IPS-11a (cell line): ENCODE measurements at regions not wholly inside any gene's neighbourhood (a gene's known extent, or its start where the extent isn't known, plus 50 kb on each side); places are given as distances from the start of the nearest gene placed in this dataset.
"Not testable (repeated sequence)": the region's sequence is repeated elsewhere in the genome, so short reads cannot be mapped to it uniquely, and the experiment has no call there.

Experiments
- H3K4me3 ChIP-seq: one replicate; pipeline ENCODE4 v1.5.1; 2013; ENCODE audit warnings: low read depth, low read length, control low read depth

DNA sequence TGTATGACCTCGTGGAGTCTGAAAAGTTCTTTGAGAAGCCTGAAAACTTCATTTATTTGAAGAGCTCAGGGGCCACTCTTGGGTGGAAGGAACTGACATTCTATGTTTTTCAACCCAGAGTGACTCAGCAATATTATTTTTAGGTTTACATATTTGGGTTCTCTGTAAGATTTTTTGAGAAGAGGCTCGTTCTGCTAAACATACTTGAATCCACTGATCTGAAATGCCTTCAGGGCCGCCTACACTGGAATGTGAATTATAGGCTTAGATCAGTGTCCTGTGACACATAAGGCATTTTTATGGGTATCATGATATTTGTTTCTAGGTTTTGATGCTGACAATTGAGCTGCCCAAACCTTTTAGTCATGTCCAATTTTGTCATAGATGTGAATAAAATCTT, 86.2 kb downstream of the PSAT1 start:
- no peak overlapping the region for H3K4me3 ChIP-seq

DNA sequence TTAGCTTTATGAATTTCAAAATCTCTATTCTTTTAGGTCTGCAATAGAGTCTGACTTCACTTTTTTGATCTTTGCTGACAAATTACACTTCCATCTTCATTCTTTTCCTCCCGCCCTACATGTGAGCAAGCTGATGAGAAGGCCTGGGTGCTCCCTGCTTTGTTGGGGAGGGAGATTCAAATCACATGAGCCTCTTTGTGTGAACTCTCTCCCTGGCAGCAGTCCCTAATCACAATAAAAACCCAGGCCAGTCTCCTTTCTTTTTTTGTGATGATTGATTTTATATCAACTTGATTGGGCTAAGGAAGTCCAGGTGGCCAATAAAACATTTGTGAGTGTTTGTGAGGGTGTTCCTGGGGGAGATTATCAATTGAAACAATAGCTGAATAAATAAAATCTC, 89.4 kb downstream of the PSAT1 start:
- no peak overlapping the region for H3K4me3 ChIP-seq

DNA sequence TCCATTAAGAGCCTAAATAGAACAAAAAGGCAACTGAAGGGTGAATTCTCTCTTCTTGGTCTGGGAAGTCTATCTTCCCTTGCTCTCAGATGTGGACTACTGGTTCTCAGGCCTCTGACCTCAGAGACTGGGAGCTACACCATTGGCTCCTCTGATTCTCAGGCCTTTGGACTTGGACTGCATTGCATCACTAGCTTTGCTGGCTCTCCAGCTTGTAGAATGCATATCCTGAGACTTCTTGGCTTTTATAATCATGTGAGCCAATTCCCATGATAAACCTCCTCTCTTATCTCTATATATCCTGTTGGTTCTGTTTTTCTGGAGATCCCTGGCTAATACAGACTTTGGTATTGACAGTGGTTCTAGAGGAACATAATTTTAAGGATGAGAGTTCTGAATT, 89.8 kb downstream of the PSAT1 start:
- no peak overlapping the region for H3K4me3 ChIP-seq

DNA sequence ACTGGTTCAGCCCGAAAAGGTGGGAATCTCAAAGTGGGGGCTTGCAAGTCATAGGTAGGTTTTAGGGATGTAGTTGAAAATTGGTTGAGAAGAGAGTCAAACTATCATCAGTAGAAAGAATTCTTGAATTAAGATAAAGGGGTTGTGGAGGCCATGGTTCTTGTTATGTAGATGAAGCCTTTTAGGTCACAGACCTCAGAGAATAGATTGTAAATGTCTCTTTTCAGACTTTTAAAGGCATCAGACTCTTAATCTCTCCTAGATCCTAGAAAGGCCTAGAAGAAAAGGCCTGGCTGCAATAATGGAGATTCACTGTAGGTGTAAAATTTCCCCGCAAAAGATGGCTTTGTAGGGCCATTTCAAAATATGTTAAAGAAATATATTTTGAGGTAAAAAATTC, 96.4 kb downstream of the PSAT1 start:
- no peak overlapping the region for H3K4me3 ChIP-seq

DNA sequence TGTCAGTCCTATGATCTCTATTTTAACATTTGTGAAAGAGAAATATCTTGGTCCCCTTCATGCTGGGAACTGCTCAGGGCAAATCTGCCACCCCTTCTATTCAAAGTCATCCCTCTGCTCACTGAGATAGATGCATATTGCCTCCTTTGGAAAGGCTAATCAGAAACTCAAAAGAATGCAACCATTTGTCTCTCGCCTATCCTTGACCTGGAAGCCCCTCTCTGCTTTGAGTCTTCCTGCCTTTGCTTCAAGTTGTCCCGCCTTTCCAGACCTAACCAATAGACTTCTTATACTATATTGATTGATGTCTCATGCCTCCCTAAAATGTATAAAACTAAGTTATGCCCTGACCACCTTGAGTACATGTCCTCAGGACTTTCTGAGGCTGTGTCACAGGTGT, 97.0 kb downstream of the PSAT1 start:
- H3K4me3 ChIP-seq: no peak overlapping the region

DNA sequence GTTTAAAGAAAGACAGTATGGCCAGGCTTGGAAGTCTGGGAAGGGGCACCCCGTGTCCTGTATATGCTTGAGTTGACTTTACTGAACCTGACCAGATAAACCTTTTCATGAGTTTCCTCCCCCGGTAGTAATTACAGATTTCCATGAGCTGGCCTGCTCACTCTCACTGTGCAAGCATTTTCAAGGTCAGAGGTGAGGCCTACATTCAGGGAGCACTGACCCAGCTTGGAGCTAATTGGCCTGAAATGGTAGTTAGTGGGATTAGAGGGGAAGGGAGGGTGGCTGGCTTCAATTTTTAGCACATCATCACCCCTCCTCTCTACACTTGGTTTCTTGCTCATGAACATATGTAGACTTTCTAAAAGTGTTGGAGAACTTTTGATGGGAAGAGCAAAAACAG, 99.2 kb downstream of the PSAT1 start:
- H3K4me3 ChIP-seq: no peak overlapping the region

DNA sequence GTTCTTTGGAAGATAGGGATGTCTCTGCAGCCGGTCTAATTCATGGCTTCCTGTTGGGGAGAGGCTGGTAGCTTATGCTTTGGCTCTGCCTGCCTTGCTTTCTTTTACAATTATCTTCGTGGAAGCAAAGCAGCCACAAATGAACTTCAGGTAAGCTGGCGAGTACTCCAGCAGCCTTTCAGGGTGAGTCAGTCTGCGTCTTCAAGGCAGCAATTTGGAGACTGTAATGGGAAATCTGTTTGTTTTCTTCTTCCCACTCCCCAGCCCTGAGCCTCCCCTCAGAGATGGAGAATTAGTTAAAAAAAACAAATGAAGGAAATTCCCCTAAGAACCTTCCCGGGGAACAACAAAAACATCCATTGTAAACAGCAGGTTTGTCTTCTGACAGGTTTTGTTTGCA, 100.1 kb downstream of the PSAT1 start:
- H3K4me3 ChIP-seq: no peak overlapping the region

DNA sequence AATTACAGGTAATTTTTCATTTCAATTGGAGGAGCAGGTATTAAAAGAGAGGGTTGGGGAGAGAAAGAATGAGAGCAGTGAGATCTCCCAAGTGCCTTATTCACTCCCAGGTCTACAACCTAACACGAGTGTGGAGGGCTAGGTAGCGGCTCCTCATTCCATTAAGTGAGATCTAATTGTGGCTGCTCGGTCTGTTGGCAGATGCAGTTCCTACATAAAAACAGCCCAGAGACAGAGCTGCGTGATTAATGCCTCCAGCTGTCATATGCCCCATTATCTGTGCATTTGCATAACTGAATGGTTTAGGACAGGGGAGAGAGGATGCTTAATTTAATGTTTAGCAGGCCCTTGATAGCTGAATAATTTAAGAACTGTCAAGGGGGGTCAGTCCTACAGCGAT, 100.5 kb downstream of the PSAT1 start:
- no peak overlapping the region for H3K4me3 ChIP-seq

DNA sequence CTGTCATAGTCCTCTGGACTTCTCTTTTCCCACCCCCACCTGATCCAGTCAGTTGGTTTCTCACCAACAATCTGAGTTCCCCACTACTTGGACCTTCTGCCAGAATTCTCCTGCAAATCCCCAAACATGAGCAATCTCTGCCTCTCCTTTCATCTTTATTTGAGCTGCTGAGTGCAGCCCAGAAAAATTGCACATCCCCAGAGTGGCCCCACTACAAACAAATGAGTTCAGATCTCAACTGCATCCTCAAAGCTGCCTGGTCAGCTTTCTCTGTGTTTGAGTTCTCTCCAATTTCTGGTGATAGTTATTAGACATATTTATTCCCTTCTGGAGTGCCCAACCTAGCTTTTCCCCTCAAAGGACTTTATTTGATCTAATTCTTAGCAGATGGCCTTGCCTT, 102.2 kb downstream of the PSAT1 start:
- H3K4me3 ChIP-seq: no peak overlapping the region

DNA sequence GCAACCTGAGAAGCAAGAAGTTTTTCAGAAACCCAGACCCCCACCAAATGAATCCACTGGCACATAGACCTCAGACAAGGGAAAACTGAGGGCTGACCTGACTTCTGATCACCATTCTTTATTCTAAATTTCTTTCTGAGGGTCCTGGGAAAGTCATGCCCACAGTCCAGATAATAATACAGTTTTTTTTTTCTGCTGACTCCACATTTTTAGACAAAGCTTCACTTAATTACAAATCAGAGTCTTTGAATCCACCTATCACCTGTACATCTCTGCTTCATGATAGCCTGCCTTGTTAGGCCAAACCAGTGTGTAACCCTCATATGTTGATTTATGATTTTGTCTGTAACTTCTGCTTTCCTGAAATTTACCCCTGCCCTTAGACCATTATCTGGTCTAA, 103.6 kb downstream of the PSAT1 start:
- no peak overlapping the region for H3K4me3 ChIP-seq

DNA sequence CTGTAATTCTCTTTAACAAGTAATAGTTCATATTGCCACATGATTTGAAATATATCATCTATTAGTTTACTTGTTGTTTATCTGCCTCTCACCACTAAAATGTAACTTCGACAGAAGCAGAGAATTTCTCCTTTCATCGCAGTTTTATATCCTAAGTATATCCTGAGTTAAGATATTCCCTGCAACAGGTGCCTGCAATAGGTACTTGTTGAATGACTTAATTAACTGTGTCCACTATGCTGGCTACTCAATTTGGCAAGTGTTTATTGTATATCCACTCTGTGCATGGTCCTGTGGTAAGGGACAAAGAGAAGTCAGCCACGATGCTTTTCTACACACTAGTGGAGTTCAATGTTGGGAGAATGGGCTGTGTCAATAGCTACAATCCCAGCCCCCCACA, 108.5 kb downstream of the PSAT1 start:
- no peak overlapping the region for H3K4me3 ChIP-seq

DNA sequence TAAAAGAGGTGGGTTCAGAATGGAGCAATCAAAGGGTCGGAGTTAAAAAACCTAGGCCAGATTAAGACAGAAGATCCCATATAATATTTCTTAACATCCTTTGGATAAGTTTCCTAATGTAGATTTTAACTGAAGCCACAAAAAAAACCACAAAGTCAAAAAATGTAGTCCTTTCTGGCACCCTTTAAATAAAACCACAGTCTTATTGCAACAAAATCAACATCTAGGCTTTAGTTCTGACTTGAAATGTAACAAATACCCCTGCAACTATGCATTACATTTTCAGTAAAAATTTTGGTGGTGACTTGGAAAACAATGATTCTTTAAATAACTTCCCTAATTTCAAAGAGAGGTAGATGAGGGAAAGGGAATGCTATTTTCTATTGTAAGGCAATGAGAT, 109.2 kb downstream of the PSAT1 start:
- no peak overlapping the region for H3K4me3 ChIP-seq

DNA sequence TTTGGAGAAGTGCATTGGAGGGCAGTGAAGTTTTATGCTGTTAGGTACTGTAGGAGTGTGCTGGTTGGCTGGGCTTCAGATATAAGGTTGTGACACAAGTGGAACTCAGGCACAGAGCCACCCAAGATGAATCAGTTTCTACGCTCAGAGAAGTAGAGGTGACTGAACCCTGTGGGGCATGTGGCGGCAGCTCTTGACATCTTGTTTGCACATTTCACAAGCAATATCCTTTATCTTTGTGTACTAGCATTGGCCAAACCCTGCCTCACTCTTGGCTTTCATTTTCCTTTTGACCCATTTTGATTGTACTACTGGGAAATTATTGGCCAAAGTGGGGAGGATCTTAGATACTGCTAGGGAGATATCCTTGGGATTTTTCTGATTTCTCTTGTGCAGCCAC, 110.0 kb downstream of the PSAT1 start:
- no peak overlapping the region for H3K4me3 ChIP-seq

DNA sequence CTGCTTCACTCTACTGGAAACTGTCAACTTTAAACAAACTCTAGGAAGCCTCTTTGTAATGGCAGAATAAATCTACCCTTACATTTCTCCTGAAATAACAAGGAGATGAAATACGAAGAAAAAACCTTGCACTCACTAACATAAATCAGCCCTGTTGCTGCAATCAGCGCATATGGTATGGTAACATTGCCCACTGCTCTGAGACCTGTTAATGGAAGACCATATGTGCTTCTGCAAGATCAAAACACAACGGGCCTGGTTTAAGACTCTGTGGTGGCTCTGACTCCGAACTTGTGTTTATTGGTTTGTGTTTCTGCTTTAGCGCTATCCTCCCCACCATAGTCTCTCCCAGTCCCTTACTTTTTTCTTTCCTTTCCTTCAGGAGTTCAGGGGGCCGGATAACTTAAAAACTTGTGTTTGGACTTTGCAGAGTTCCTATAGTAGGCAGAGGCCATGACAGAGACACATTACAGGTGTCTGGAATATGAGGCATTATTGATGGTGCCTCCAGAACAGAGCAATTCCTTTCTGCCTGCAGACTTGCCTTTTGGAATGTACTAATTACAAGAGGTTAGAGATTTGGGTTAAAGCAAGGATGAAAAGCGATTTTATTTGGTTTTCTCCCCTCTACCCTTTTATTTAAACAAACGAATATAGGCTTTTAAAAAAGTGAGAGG, 110.8 kb downstream of the PSAT1 start:
- no peak overlapping the region for H3K4me3 ChIP-seq

DNA sequence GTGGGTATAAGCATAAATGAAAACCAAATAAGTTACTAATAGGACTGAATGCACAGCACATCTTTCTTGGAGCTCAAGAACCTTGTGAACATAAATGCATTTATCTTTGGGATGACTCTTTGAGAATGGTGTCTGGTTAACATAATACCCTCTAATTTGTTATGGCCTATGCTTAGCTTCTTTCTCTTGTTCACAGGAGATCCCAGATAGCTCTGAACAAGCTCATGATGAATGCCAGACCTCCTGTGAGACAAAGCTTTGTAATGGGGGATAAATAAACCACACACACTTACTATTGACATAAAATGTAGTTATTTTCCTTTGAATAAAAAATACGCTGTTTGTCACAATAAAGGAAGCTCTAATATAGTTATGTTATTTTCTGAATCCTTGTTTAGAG, 111.5 kb downstream of the PSAT1 start:
- no peak overlapping the region for H3K4me3 ChIP-seq

DNA sequence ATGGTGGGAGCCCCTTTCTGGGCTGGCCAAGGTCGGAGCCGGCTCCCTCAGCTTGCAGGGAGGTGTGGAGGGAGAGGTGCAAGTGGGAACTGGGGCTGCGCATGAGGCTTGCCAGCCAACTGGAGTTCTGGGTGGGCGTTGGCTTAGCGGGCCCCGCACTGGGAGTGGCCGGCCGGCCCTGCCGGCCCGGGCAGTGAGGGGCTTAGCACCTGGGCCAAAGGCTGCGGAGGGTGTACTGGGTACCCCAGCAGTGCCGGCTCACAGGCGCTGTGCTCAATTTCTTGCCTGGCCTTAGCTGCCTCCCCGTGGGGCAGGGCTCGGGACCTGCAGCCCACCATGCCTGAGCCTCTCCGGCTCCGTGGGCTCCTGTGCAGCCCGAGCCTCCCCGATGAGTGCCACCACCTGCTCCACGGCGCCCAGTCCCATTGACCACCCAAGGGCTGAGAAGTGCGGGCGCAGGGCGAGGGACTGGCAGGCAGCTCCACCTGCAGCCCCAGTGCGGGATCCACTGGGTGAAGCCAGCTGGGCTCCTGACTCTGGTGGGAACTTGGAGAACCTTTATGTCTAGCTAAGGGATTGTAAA, 113.1 kb downstream of the PSAT1 start:
- not testable (repeated sequence) for H3K4me3 ChIP-seq

DNA sequence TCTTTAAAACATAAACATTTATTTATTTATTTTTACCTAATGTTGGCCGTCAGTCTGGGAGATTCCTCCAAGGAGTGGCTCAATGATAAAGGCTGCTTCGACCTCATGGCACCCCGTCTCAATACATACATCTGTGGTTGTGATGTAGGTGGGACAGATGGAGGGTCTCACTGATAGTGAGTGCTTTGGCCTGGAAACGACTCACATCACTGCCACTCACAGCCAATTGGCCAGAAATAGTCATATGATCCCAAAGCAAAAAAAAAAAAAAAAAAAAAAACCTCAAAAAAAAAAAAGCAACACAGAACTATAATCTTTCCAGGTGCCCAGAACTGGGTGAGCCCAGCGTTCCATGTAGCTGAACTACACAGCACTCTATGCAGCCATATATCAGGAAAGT, 125.4 kb downstream of the PSAT1 start:
- H3K4me3 ChIP-seq: no peak overlapping the region

DNA sequence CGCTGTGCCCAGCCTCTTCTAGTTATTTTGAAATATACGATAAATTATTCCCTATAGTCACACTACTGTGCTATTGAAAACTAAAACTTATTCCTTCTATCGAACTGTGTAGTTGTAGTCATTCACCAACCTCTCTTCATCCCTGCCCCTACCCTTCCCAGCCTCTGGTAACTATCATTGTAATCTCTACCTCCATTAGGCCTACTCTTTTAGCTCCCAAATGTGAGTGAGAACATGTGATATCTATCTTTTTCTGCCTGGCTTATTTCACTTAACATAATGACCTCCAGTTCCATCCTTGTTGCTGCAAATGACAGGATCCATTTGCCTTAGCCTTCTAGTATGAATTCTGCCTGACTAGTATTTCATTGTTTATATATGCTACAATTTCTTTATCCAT, 127.4 kb downstream of the PSAT1 start:
- no peak overlapping the region for H3K4me3 ChIP-seq

DNA sequence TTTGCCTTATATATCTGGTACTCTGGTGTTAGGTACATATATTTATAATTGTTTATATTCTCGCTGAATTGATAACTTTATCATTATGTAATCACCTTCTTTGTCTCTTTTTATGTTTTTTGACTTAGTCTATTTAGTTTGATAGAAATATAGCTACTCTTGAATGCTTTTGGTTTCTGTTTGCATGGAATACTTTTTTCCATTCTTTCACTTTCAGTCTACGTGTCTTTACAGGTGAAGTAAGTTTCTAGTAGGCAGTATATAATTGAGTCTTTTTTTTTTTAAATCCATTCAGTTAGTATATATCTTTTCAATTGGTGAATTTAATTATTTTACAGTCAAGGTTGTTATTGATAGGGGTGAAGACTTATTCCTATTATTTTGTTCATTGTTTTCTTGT, 131.7 kb downstream of the PSAT1 start:
- H3K4me3 ChIP-seq: no peak overlapping the region

DNA sequence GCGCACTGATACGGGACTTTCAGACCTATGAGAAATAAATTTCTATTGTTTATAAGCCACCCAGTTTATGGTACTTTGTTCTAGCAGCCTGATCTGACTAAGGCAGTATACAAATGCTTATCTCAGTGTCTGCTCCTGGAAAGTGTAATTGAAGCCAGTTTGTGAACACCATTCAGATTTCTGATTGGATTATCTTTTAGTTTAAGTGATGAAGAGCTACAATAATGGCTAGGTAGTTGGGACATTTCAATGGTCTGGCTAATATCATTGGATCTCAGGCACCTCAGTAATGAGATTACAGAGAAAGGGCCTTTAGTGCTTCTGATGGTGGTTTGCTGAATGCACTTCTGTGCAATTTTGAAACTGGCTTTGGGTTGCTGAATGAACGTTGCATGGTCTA, 133.5 kb downstream of the PSAT1 start:
- no peak overlapping the region for H3K4me3 ChIP-seq

DNA sequence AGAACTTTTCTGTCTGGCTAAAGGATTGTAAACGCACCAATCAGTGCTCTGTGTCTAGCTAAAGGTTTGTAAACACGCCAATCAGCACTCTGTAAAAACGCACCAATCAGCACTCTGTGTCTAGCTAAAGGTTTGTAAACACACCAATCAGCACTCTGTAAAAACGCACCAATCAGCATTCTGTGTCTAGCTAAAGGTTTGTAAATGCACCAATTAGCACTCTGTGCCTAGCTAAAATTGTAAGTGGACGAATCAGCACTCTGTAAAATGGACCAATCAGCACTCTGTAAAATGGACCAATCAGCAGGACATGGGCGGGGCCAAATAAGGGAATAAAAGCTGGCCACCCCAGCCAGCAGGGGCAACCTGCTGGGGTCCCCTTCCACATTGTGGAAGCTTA, 134.1 kb downstream of the PSAT1 start:
- not testable (repeated sequence) for H3K4me3 ChIP-seq

DNA sequence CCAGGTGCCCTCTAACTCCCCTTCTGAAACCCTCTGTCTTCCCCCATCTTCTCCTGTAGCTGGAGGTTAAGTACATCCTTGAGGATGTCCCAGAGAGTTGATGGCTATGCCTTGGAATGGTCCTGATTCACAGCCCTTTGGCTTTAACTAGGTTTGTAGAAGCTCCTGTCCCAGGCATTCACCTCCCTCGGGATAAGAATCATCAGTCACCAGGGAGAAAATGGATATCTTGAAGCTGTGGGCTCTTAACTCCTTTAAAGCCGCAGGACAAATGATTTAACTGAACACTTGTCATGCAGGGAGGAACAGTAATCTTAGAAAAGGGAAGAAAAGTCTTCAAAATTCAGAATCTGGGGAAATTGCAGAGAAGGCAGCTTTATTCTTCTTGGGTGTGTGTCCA, 139.9 kb downstream of the PSAT1 start:
- H3K4me3 ChIP-seq: no peak overlapping the region

DNA sequence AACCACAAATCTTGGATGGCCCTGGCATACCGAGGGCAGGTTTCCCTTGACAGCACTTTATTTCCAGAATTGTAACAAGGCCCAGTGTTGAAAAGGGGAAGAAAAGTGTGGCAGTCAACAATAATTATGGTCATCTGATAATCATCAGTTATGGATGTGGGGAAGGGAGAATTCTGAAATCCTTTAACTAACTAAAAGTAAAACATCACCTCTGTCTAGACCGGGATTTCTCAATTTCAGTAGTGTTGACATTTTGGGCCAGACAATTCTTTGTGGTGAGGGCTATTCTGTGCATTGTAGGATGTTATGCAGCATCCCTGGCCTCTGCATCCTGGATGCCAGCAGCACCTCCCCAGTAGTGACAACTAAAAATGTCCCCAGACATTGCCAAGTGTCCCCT, 140.4 kb downstream of the PSAT1 start:
- H3K4me3 ChIP-seq: no peak overlapping the region
